IPS-NIHi7 (cell line): ENCODE measurements at regions not wholly inside any gene's neighbourhood (a gene's known extent, or its start where the extent isn't known, plus 50 kb on each side); places are given as distances from the start of the nearest gene placed in this dataset.
"Not testable (repeated sequence)": the region's sequence is repeated elsewhere in the genome, so short reads cannot be mapped to it uniquely, and the experiment has no call there.

Experiments
- DNase-seq: peaks from one replicate; pipeline ENCODE4 v3.0.0; 2012; ENCODE audit warnings: mixed read lengths; ENCODE audit errors: extremely low spot score

GRCh38 chrX:3838754-3839153, 125.3 kb upstream of the PRKX start:
- DNase-seq, result not testable (repeated sequence)

- not testable (repeated sequence) for DNase-seq
These were observed 124.7 kb upstream of the PRKX start for GRCh38 chrX:3837958-3838643.

- DNase-seq, result not testable (repeated sequence)
These were observed 123.8 kb upstream of the PRKX start for GRCh38 chrX:3837211-3837610.

- DNase-seq, result not testable (repeated sequence)
These were observed 120.5 kb upstream of the PRKX start for GRCh38 chrX:3833761-3834542.

GRCh38 chrX:3830020-3830419, 116.6 kb upstream of the PRKX start:
- not testable (repeated sequence) for DNase-seq

GRCh38 chrX:3829041-3829531, 115.6 kb upstream of the PRKX start:
- not testable (repeated sequence) for DNase-seq

GRCh38 chrX:3828378-3829040, 115.1 kb upstream of the PRKX start:
- not testable (repeated sequence) for DNase-seq

GRCh38 chrX:3824008-3824407, 110.6 kb upstream of the PRKX start:
- not testable (repeated sequence) for DNase-seq

GRCh38 chrX:3820167-3820566, 106.7 kb upstream of the PRKX start:
- DNase-seq, result no peak

- not testable (repeated sequence) for DNase-seq
These were observed 104.0 kb upstream of the PRKX start for GRCh38 chrX:3817480-3817879.

- peak; percentile 33 for DNase-seq
These were observed 102.6 kb upstream of the PRKX start for GRCh38 chrX:3815896-3816664.

- DNase-seq, result no peak
These were observed 98.2 kb upstream of the PRKX start for GRCh38 chrX:3811331-3812311.

GRCh38 chrX:3807906-3808305, 94.5 kb upstream of the PRKX start:
- no peak for DNase-seq

GRCh38 chrX:3806630-3807029, 93.2 kb upstream of the PRKX start:
- no peak for DNase-seq

GRCh38 chrX:3803713-3804112, 90.3 kb upstream of the PRKX start:
- no peak for DNase-seq

- DNase-seq, result no peak
These were observed 89.9 kb upstream of the PRKX start for GRCh38 chrX:3803305-3803704.

GRCh38 chrX:3795411-3795810, 82.0 kb upstream of the PRKX start:
- not testable (repeated sequence) for DNase-seq

- no peak for DNase-seq
These were observed 78.0 kb upstream of the PRKX start for GRCh38 chrX:3791449-3791848.

- DNase-seq, result peak; percentile 47
These were observed 75.2 kb upstream of the PRKX start for GRCh38 chrX:3788494-3789233.

GRCh38 chrX:3787856-3788255, 74.4 kb upstream of the PRKX start:
- DNase-seq, result no peak
